ENCODE measurements at regions not wholly inside any gene's neighbourhood (a gene's known extent, or its start where the extent isn't known, plus 50 kb on each side); places are given as distances from the start of the nearest gene placed in this dataset.
A peak's percentile ranks its signal among the peaks of the same experiment; 100 is the strongest.

DNA sequence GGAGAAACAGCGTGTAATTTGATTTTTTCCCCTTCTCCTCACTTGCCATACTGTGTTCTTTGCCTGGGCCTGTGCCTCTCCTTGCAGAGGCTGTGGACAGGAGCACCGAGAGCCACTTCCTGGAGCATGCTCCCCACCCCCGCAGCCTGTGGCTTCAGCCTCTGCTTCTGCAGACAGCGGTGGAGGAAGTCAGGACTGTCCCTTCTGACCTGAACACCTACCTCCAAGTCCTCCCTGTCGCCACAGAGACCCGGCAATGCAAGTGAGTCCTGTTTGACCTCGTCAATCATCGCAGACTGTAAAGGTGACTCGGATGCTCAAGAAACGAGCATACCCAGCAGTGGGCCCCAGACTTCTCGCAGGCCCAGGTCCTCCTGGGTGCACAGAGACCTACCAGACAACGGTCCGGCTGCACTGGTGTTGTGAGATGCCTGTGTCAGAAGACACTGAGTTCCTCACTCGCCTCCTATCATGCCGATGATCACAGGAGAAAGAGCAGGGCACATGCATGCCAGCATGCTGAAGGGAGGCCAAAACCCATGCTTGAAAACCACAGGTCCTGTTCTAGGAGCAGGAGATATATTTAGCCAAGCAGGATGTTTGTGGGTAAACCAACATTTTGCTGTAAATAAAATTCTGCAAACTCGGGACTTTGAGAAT, 198.8 kb downstream of the AUH start:
- in situ Hi-C loops (cut with MboI; ENCODE audit: low sequenced_read_pairs, unreplicated experiment), result no loop called here
- DNase-seq (ENCODE audit: low spot score), result peak; percentile 78
- TF ChIP-seq, protein P1, sequence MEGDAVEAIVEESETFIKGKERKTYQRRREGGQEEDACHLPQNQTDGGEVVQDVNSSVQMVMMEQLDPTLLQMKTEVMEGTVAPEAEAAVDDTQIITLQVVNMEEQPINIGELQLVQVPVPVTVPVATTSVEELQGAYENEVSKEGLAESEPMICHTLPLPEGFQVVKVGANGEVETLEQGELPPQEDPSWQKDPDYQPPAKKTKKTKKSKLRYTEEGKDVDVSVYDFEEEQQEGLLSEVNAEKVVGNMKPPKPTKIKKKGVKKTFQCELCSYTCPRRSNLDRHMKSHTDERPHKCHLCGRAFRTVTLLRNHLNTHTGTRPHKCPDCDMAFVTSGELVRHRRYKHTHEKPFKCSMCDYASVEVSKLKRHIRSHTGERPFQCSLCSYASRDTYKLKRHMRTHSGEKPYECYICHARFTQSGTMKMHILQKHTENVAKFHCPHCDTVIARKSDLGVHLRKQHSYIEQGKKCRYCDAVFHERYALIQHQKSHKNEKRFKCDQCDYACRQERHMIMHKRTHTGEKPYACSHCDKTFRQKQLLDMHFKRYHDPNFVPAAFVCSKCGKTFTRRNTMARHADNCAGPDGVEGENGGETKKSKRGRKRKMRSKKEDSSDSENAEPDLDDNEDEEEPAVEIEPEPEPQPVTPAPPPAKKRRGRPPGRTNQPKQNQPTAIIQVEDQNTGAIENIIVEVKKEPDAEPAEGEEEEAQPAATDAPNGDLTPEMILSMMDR (IDR thresholded peaks at IDR 0.05; ENCODE audit: borderline replicate concordance, control extremely low read depth, extremely low read depth, insufficient read depth, missing control alignments), result no peak

DNA sequence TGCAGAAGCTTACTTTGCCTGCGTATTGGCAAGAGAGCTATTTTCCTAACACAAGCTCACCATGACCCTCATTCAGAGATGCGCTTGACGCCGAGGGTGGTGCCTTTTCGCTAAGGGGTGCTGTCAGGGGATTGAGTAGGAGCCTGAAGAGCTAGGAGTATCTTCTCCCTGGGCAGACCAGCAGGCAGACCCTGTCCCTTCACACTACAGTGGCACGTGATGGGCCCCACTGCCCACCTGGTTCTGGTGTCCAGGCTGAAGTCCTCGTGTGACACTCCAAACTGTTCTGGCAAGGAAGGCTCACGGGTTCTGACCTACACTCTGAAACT, 198.3 kb downstream of the AUH start:
- TF ChIP-seq, protein P1 (IDR thresholded peaks at IDR 0.05; ENCODE audit: borderline replicate concordance, control extremely low read depth, extremely low read depth, insufficient read depth, missing control alignments), result no peak
- DNase-seq (ENCODE audit: low spot score), result no peak
- in situ Hi-C loops (cut with MboI; ENCODE audit: low sequenced_read_pairs, unreplicated experiment), result no loop called here

DNA sequence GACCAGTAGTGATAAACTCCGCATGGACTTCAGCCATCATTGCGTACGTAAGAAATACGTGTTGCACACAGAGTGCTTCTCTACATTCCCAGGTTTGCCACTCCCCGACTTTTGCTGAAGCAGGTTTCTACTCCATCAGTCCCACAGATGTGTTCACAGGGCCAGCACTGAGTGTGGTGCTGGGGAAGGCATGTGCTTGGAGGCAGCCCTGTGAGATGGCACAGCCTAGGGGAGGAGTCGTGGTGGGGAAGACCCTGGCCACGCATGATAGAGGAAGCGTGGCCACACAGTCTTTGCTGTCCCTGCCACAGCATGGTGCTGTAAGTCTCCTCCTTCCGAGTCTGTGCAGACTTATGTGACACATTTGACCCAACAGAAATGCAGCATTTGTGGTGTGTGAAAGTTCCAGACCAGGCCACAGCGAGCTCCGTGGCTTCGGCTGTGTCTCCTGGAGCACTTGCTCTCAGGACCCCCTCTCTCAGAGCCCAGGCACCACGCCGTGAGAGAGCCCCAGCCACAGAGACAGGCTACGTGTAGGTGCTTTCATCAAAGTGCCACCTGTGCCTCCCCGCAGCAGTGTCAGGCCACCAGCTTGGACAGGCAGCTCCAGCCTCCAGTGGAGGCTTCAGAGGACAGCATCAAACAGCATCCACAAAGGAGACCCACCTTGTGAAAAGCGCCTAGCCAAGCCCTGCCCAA, 197.8 kb downstream of the AUH start:
- no peak for DNase-seq (ENCODE audit: low spot score)
- TF ChIP-seq, protein P1 (IDR thresholded peaks at IDR 0.05; ENCODE audit: borderline replicate concordance, control extremely low read depth, extremely low read depth, insufficient read depth, missing control alignments), result no peak
- in situ Hi-C loops (cut with MboI; ENCODE audit: low sequenced_read_pairs, unreplicated experiment), result no loop called here
